ENCODE measurements at regions not wholly inside any gene's neighbourhood (a gene's known extent, or its start where the extent isn't known, plus 50 kb on each side); places are given as distances from the start of the nearest gene placed in this dataset.
A peak's percentile ranks its signal among the peaks of the same experiment; 100 is the strongest.

DNA sequence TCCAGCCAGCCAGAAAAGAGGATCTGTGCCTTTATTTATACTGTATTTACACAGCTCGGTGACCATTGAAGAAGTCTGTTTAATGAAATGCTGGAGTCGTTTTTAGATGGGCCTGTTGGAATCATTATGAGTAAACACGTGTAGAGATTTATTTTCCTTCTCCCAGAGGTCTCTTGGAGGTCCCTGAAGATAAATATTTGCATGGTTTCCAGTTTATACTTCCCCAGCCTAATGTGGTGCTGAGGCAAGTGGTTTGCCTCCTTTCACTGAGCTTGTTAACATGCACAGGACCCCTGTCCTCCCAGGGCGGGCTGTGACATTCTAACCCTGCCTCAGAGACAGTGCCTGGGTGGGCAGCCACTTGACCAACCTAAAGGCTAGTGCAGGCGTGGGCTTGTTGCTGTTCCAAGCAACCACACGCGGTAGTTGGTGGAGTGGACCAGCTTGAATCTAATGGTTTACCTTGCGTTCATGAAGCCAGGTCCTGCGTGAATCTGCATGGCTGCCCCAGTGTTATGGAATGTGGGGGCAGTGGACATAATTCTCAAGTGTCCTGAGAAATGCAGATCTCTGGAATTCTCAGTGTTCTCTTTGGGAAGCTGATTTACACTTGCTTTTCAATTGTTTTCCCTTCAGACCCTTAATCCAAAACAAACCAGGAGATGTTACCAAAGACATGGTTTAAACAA lies 130.2 kb upstream of the DLX2 start:
- no peak for DNase-seq

- no peak for DNase-seq
Observed at GRCh38 chr2:172233987-172234715, 131.5 kb upstream of the DLX2 start.

- peak; percentile 78 for DNase-seq
Observed at GRCh38 chr2:172234716-172235691, 132.3 kb upstream of the DLX2 start.

DNA sequence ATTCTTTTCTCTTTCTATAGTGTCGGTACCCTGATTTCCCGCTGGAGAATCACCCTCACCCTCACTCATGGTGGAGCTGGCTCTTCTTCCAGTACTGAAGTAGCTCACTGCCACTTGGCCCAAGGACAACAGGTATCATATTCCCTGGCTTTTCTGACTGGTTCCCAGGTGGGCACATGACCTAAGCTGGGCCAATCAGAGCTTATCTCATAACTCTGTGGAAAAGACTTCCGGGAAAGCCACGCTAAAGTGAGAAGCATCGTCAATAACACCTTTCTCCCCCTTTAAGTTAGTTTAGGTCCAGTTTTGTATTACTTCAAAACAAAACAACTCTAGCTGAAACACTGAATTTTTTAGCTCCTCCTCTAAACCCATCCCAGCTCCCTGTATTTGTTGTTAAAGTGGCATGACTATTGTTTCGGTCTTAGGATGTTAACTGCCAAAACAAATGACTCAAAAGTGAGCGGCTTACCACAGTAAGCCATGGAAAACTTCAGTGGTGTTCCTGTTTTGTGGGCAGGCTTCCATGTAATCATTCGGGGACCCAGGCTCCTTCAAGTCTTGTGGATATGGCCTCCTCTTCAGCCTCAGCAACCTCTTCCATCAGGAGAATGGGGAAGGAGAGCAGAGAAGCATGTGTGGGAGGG lies 137.4 kb upstream of the DLX2 start:
- DNase-seq: no peak

DNA sequence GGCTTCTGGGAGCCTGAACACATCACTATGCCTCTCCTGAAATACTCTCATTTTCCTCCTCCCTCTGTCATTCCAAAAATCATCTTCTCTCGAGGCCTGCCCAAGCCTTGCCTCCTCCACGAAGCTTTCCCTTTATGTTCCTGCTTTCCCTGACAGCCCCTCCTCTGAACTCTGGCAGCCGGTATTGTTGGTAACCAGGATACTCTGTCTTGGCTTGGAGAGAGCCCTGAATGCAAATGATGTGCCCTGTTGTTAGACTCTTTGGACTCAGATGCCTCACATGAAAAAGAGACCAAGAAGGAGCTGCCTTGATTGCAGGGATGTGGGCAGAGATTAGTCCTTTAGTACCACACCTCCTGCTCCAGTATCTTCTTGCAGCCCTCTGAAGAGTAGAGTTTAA lies 138.5 kb upstream of the DLX2 start:
- no peak for DNase-seq

- no peak for DNase-seq
Observed at GRCh38 chr2:172242471-172242870, 139.8 kb upstream of the DLX2 start.

- no peak for DNase-seq
Observed at GRCh38 chr2:172242961-172243360, 140.3 kb upstream of the DLX2 start.

DNA sequence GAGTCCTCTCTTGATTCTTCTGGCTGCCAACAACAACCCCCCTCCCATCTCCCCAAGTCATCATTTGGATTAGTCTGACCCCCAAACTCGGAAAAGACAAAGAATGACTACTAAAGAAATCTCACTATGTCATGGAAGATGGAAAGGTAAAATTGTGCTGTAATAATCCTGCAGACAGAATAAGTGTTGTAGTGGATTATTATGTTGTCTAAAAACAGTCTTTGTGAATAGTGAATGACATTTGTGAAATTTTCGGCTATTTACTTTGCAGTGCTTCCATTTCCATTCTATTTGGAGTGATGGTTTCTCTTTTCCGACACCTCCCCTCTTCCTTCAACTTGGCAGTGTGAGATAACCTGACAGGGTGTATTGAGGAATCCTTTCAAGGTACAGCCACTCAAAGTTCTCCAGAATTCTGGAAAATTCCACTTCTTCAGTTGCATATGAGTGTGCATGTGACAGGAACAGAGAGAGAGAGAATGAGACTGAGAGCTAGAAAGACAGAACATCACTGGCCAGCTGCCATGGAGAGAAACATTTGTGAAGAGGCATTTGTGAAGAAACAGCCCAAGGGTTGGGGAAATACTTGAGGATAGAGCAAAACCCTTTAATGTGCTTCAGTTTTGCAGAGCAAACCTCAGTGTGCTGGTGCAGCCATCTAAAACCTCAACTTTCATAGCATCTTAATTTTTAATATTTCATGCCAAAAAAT lies 141.9 kb upstream of the DLX2 start:
- no peak for DNase-seq

- no peak for DNase-seq
Observed at GRCh38 chr2:172246649-172247048, 143.9 kb upstream of the DLX2 start.

GRCh38 chr2:172247203-172247602 lies 144.5 kb upstream of the DLX2 start:
- no peak for DNase-seq

DNA sequence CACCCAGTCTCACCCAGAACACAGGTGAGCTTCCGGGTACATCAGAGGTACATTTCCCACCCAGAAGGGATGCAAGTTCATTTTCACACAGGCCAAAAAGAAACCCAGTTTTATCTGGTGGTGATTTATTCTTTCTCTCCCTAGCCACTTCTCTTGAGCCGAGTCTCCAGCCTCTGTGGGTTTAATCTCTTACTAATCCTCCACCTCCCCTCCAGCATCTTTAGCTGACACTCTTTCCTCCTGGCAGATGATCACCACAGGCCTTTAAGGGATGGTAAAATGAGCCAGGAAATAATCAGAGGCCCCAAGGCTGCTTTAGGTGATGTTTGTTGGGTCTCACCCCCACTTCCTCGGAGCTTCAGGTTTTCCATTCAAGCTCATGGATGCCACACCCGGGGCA lies 145.7 kb upstream of the DLX2 start:
- DNase-seq: no peak

- no peak for DNase-seq
Observed at GRCh38 chr2:172248785-172249187, 146.1 kb upstream of the DLX2 start.

- DNase-seq: no peak
Observed at GRCh38 chr2:172249334-172249733, 146.6 kb upstream of the DLX2 start.

- DNase-seq: no peak
Observed at GRCh38 chr2:172249986-172250385, 147.3 kb upstream of the DLX2 start.

DNA sequence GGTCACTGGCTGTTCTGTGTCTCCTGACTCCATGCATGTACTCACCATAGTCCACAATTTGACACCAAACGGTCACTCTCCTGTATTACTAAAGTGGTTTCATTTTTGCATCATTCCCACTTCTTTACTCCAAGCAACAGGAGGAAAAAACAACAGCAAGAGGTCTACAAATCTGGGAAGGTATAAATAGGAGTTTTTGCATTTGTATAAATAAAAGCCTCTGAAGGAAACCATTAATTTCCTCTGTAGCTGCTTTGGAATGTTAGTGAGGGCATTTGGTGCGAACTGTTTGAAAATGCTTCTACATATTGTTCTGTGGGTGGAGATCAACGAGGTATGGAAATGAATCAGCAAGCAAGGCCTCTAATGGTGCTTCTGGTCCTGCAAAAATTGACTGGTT lies 148.5 kb upstream of the DLX2 start:
- no peak for DNase-seq

DNA sequence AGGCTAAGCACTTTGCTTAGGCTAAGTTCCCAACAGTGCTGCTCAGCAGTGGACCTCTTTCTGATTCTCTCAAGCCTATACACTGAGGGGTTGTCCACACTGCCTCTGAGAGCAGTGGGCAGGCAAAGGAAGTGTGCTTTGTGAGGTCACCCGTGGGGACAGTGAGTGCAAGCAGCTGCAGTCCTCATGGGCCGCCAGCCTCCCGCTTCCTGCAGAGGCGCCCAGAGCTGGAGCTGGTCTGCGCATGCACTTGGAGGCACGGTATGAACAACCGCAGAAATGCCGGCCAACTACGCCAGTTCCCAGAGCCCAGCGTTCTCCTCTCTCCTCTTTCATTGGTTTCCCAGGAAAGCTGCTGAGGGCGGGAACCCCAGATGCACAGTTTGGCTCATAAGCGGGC lies 149.5 kb upstream of the DLX2 start:
- DNase-seq: no peak

GRCh38 chr2:172253190-172254052 lies 150.7 kb upstream of the DLX2 start:
- DNase-seq: peak; percentile 44

DNA sequence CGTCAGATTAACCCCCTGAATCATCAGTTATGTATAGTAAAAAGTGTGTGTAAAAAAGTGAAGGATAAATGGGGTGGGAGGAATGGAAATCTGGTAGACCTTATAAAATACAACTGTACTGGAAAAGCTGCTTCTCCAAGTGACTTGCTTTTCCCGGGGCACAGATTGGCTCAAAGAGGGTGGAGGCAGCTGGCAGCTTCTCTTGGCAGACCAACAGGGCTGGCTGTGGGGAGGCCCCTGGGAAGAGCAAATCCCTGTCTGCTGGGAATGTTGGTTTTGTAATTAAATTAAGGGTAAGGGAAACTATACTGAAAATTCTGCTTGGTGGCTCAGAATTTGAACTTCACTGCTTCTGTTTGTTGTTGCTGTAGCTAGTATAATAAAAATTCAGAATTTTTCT lies 154.2 kb upstream of the DLX2 start:
- no peak for DNase-seq

GRCh38 chr2:172259827-172260226 lies 157.1 kb upstream of the DLX2 start:
- no peak for DNase-seq

DNA sequence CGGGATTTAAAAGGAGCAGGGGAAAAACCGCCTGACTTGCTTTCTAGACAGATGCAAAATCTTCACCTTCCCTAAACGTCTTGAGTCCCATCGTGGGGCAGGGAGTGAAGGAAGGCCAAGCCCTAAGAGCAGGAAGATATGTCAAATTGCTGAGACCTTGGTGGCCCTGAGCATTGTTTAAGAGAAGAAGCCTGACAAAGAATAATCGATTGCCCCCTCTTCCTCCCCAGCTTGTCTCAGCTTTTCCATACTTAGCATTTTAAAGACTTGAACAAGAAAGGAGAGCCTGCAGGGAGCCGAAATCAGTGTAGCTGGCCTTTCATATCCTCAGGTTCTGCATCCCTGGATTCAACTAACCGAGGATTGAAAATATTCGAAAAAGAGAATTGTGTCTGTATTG lies 157.6 kb upstream of the DLX2 start:
- no peak for DNase-seq

GRCh38 chr2:172261292-172261691 lies 158.6 kb upstream of the DLX2 start:
- DNase-seq: no peak
